ENCODE measurements at regions not wholly inside any gene's neighbourhood (a gene's known extent, or its start where the extent isn't known, plus 50 kb on each side); places are given as distances from the start of the nearest gene placed in this dataset.

DNA sequence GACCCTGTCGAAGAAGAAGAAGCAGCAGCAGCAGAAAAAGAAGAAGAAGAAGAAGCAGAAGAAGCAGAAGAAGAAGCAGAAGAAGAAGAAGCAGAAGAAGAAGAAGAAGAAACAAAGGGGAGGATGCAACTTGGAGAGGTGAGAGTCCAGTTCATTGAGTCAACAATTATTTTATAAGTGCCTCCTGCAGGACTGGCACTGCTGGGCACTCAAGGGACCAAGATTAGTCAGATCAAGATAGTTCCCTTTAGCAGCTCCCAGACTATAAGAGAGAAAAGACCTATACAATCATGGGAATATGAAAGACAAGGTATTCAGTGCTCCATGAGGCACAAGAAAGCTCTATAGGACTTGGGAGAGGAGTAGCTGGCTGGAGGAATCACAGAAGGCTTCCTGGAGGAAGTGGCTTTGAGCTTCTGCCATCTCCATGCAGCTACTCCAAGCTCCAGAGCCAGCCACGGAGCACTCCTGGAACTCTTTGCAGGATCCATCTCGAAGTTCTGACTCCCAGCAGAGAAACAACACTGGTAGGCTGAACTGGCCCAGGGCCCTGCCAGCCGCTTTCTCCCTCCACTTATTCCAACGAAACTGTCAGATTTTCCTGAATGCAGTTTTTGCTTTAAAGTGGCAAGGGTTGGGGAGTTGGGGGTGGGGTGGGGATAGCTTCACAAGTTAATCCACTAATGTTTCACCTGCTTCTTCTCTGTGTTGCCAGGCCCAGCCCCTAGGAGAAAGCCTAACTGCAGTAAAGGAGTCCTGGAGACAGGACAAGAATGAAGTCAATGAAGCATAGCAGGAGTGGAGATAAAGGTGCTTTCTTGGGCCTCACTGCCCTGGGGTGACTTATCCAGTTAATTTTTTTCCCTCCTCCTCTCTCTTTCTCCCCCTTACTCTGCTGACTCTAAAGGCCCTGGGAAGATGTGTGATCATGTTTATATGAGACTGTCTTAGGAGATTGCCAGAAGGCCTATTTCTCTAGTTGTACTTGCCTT lies 140.1 kb upstream of the PARP11 start:
- Histone ChIP-seq H3K9ac (ENCODE audit: low read length) (no peak overlapping the region), H3K9me3 (ENCODE audit: control insufficient read depth, low read length) (peaks cover 3% of the 10 kb centered on the region), H4K91ac (ENCODE audit: low read length) (no peak overlapping the region), H3K14ac (ENCODE audit: low read length in 2 of 2) (no peak overlapping the region), H3K4me3 (ENCODE audit: insufficient read depth in 1 of 2, low read depth in 1 of 2, low read length in 2 of 2) (no peak overlapping the region), H3K27ac (ENCODE audit: low read length, poor library complexity, severe bottlenecking) (peak overlapping the region; percentile 63), H3K36me3 (ENCODE audit: control insufficient read depth in 1 of 2, insufficient read depth in 2 of 2, low read depth in 1 of 2, low read length in 2 of 2) (no peaks in the 10 kb centered on the region), H2AFZ (ENCODE audit: low read depth, low read length) (no peak overlapping the region), H3K23ac (ENCODE audit: low read length in 2 of 2) (no peak overlapping the region), H3K4me2 (ENCODE audit: low read length, poor library complexity, severe bottlenecking) (no peak overlapping the region), H3K18ac (ENCODE audit: low read depth in 1 of 2, low read length in 2 of 2) (no peak overlapping the region), H2BK120ac (ENCODE audit: low read depth, low read length) (no peak overlapping the region), H3K4me1 (ENCODE audit: control insufficient read depth, insufficient read depth, low read depth, low read length) (peaks cover 14% of the 10 kb centered on the region), H3K27me3 (ENCODE audit: control insufficient read depth in 1 of 2, insufficient read depth in 1 of 2, low read length in 2 of 2) (peaks cover 3 to 27% of the 10 kb centered on the region in 2 experiments), H3K4ac (ENCODE audit: low read depth in 1 of 2, low read length in 2 of 2) (no peak overlapping the region), H2AK5ac (ENCODE audit: low read length, severe bottlenecking) (no peak overlapping the region), H2BK12ac (ENCODE audit: low read length in 2 of 2) (no peak overlapping the region), H3K79me1 (replicated peaks; ENCODE audit: low read length, poor library complexity, severe bottlenecking) (no peaks in the 10 kb centered on the region), H2BK15ac (ENCODE audit: low read depth, poor library complexity, severe bottlenecking) (no peak overlapping the region), H4K8ac (ENCODE audit: low read length) (no peak overlapping the region), H2BK5ac (ENCODE audit: low read depth, low read length, poor library complexity, severe bottlenecking) (no peak overlapping the region)
- WGBS: 66% methylated on average over 3 of the region's 5 CpGs
- DNase-seq: no peak

DNA sequence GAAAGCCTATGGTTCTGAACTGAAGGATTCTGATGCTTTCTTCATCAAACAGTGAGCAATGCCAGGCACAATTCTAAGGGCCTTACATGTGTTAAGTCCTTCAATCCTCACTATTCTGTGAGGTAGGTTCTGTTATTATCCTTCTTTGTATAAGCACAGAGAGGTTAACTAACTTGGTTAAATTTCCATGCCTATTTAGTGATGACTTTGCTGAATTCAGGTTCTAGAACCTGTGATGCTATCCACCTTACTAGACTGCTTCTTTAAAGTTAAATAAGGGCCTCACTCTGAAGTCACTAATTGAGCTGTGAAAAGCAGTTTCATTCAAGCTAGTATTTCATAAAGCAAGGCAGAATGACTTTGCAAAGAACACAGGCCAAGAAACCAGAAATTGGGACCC lies 138.9 kb upstream of the PARP11 start:
- H3K4me1 ChIP-seq (ENCODE audit: control insufficient read depth, insufficient read depth, low read depth, low read length): peaks cover 14% of the 10 kb centered on the region
- H2BK15ac ChIP-seq (ENCODE audit: low read depth, poor library complexity, severe bottlenecking): no peak overlapping the region
- no peak overlapping the region for H3K4me2 ChIP-seq (ENCODE audit: low read length, poor library complexity, severe bottlenecking)
- H2AFZ ChIP-seq (ENCODE audit: low read depth, low read length): no peak overlapping the region
- no peak overlapping the region for H2BK5ac ChIP-seq (ENCODE audit: low read depth, low read length, poor library complexity, severe bottlenecking)
- H3K4ac ChIP-seq (ENCODE audit: low read depth in 1 of 2, low read length in 2 of 2): no peak overlapping the region
- no peak overlapping the region for H3K14ac ChIP-seq (ENCODE audit: low read length in 2 of 2)
- H3K18ac ChIP-seq (ENCODE audit: low read depth in 1 of 2, low read length in 2 of 2): no peak overlapping the region
- peaks cover 2 to 27% of the 10 kb centered on the region in 2 experiments for H3K27me3 ChIP-seq (ENCODE audit: control insufficient read depth in 1 of 2, insufficient read depth in 1 of 2, low read length in 2 of 2)
- DNase-seq: no peak
- peak overlapping the region; percentile 61 for H2AK5ac ChIP-seq (ENCODE audit: low read length, severe bottlenecking)
- no peak overlapping the region for H3K27ac ChIP-seq (ENCODE audit: low read length, poor library complexity, severe bottlenecking)
- H2BK12ac ChIP-seq (ENCODE audit: low read length in 2 of 2): no peak overlapping the region
- H3K9me3 ChIP-seq (ENCODE audit: control insufficient read depth, low read length): peaks cover 3% of the 10 kb centered on the region
- H3K79me1 ChIP-seq (replicated peaks; ENCODE audit: low read length, poor library complexity, severe bottlenecking): no peaks in the 10 kb centered on the region
- no peak overlapping the region for H2BK120ac ChIP-seq (ENCODE audit: low read depth, low read length)
- no peak overlapping the region for H4K91ac ChIP-seq (ENCODE audit: low read length)
- H3K4me3 ChIP-seq (ENCODE audit: insufficient read depth in 1 of 2, low read depth in 1 of 2, low read length in 2 of 2): no peak overlapping the region
- H3K23ac ChIP-seq (ENCODE audit: low read length in 2 of 2): no peak overlapping the region
- no peaks in the 10 kb centered on the region for H3K36me3 ChIP-seq (ENCODE audit: control insufficient read depth in 1 of 2, insufficient read depth in 2 of 2, low read depth in 1 of 2, low read length in 2 of 2)
- no peak overlapping the region for H3K9ac ChIP-seq (ENCODE audit: low read length)
- no peak overlapping the region for H4K8ac ChIP-seq (ENCODE audit: low read length)

DNA sequence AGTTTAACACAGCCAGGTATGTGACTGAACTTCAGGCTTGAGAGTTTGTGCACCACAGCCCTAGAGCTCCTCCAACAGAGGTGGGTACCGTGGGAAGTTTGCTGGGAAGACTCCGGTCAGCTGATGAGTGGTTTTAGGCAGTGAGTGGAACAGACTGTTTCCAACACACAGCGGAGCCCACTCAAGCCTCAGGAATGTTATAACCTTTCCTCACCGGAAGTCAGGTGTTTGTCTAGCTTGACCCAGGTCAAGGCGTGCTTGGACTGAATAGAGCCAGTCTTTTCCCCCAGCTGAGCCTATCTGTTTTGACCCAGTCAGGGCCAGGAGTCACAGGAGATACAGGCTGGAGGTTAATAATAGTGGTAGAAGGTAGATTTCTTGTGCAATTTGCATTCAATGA lies 138.4 kb upstream of the PARP11 start:
- Histone ChIP-seq H3K23ac (ENCODE audit: low read length in 2 of 2) (no peak overlapping the region), H2AFZ (ENCODE audit: low read depth, low read length) (no peak overlapping the region), H4K8ac (ENCODE audit: low read length) (no peak overlapping the region), H3K14ac (ENCODE audit: low read length in 2 of 2) (no peak overlapping the region), H2BK15ac (ENCODE audit: low read depth, poor library complexity, severe bottlenecking) (no peak overlapping the region), H3K79me1 (replicated peaks; ENCODE audit: low read length, poor library complexity, severe bottlenecking) (no peaks in the 10 kb centered on the region), H3K4ac (ENCODE audit: low read depth in 1 of 2, low read length in 2 of 2) (no peak overlapping the region), H3K4me1 (ENCODE audit: control insufficient read depth, insufficient read depth, low read depth, low read length) (peaks cover 14% of the 10 kb centered on the region), H3K27ac (ENCODE audit: low read length, poor library complexity, severe bottlenecking) (no peak overlapping the region), H2BK5ac (ENCODE audit: low read depth, low read length, poor library complexity, severe bottlenecking) (no peak overlapping the region), H2AK5ac (ENCODE audit: low read length, severe bottlenecking) (no peak overlapping the region), H3K4me3 (ENCODE audit: insufficient read depth in 1 of 2, low read depth in 1 of 2, low read length in 2 of 2) (no peak overlapping the region), H2BK12ac (ENCODE audit: low read length in 2 of 2) (no peak overlapping the region), H3K9me3 (ENCODE audit: control insufficient read depth, low read length) (peaks cover 3% of the 10 kb centered on the region), H3K4me2 (ENCODE audit: low read length, poor library complexity, severe bottlenecking) (no peak overlapping the region), H2BK120ac (ENCODE audit: low read depth, low read length) (no peak overlapping the region), H3K9ac (ENCODE audit: low read length) (no peak overlapping the region), H3K18ac (ENCODE audit: low read depth in 1 of 2, low read length in 2 of 2) (no peak overlapping the region), H3K27me3 (ENCODE audit: control insufficient read depth in 1 of 2, insufficient read depth in 1 of 2, low read length in 2 of 2) (peaks cover 5 to 30% of the 10 kb centered on the region in 2 experiments), H4K91ac (ENCODE audit: low read length) (no peak overlapping the region), H3K36me3 (ENCODE audit: control insufficient read depth in 1 of 2, insufficient read depth in 2 of 2, low read depth in 1 of 2, low read length in 2 of 2) (no peaks in the 10 kb centered on the region)
- WGBS: 81% methylated on average over 5 of the region's 5 CpGs
- DNase-seq: no peak

DNA sequence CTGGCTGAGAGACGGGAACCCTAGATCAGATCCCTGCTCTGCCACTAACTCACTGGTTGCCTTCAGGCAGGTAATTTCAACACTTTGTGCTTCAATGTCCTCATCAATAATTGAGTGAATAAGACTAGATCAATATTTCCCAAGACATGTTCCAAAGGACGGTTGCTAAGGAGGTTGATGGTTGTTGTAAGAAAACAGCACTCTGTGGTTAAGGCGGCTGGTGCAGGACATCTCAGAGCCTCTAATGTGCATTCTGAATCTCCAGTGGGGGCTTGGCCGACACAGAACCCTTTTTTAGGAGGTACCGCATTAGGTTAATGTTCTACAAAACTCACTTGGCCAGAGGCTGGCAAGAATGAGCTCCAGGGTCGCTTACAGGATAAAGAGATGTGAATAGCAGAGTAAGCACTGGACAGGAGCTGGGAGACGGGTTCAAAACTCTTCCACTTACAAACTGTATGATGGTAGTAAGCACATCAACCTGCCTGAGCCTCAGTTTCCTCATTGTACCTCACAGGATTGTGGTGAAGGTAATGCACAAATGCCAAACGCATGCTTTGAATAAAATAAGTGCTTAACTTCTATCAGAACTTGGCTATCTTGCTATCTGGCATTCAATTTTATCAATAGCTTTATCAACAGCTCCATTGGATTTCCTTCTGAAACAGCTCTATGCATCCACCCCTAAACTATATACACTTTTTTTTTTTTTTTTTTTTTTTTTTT lies 136.9 kb upstream of the PARP11 start:
- Histone ChIP-seq H3K27ac (ENCODE audit: low read length, poor library complexity, severe bottlenecking) (no peak overlapping the region), H3K9ac (ENCODE audit: low read length) (no peak overlapping the region), H2AFZ (ENCODE audit: low read depth, low read length) (no peak overlapping the region), H2BK12ac (ENCODE audit: low read length in 2 of 2) (no peak overlapping the region), H2BK5ac (ENCODE audit: low read depth, low read length, poor library complexity, severe bottlenecking) (no peak overlapping the region), H3K18ac (ENCODE audit: low read depth in 1 of 2, low read length in 2 of 2) (no peak overlapping the region), H3K36me3 (ENCODE audit: control insufficient read depth in 1 of 2, insufficient read depth in 2 of 2, low read depth in 1 of 2, low read length in 2 of 2) (no peaks in the 10 kb centered on the region), H3K4me2 (ENCODE audit: low read length, poor library complexity, severe bottlenecking) (no peak overlapping the region), H3K23ac (ENCODE audit: low read length in 2 of 2) (no peak overlapping the region), H3K4me3 (ENCODE audit: insufficient read depth in 1 of 2, low read depth in 1 of 2, low read length in 2 of 2) (no peak overlapping the region), H4K8ac (ENCODE audit: low read length) (no peak overlapping the region), H2BK120ac (ENCODE audit: low read depth, low read length) (no peak overlapping the region), H2BK15ac (ENCODE audit: low read depth, poor library complexity, severe bottlenecking) (no peak overlapping the region), H4K91ac (ENCODE audit: low read length) (no peak overlapping the region), H3K9me3 (ENCODE audit: control insufficient read depth, low read length) (peaks cover 3% of the 10 kb centered on the region), H3K14ac (ENCODE audit: low read length in 2 of 2) (no peak overlapping the region), H3K27me3 (ENCODE audit: control insufficient read depth in 1 of 2, insufficient read depth in 1 of 2, low read length in 2 of 2) (peaks cover 7 to 29% of the 10 kb centered on the region in 2 experiments), H3K4ac (ENCODE audit: low read depth in 1 of 2, low read length in 2 of 2) (no peak overlapping the region), H3K79me1 (replicated peaks; ENCODE audit: low read length, poor library complexity, severe bottlenecking) (no peaks in the 10 kb centered on the region), H3K4me1 (ENCODE audit: control insufficient read depth, insufficient read depth, low read depth, low read length) (peaks cover 11% of the 10 kb centered on the region), H2AK5ac (ENCODE audit: low read length, severe bottlenecking) (no peak overlapping the region)
- 86% methylated on average over 7 of the region's 8 CpGs for WGBS
- no peak for DNase-seq

Data from mesenchymal stem cell (in vitro differentiated cells and primary cell).